CD4-positive, alpha-beta T cell (primary cell): ENCODE measurements at regions not wholly inside any gene's neighbourhood (a gene's known extent, or its start where the extent isn't known, plus 50 kb on each side); places are given as distances from the start of the nearest gene placed in this dataset.
"Not testable (repeated sequence)": the region's sequence is repeated elsewhere in the genome, so short reads cannot be mapped to it uniquely, and the experiment has no call there.

Source experiments
- ATAC-seq: fragments of 200-7000 bp; cut with Tn5 transposase; one replicate; pipeline ENCODE4 v1.10.0; 2022; ENCODE audit warnings: mild to moderate bottlenecking; ENCODE audit not compliant: poor library complexity
- CTCF ChIA-PET: fragments of 350-600 bp; sonication (Branson Sonifier 250); formaldehyde crosslinking; loops from one replicate; lab custom pipeline; 2021; ENCODE audit warnings: antibody characterized with exemption, inconsistent platforms; lab: Charles Lee
- POLR2A ChIA-PET: fragments of 350-600 bp; sonication (Branson Sonifier 250); formaldehyde crosslinking; loops from one replicate; lab custom pipeline; 2021; ENCODE audit warnings: antibody characterized with exemption, inconsistent platforms; lab: Charles Lee
- DNase-seq, 14 experiments: peaks; one replicate each; pipeline ENCODE4 v3.0.0-alpha.2; 2013 to 2020; ENCODE audit warnings: mixed read lengths in 2 of 14
- H3K27ac ChIP-seq, 2 donors: one replicate each; pipeline versions ENCODE4 v1.5.1 to v1.7.0; 2013; ENCODE audit warnings: low read length in 2 of 2, low read depth in 1 of 2, mild to moderate bottlenecking in 1 of 2
- H3K27me3 ChIP-seq, 2 experiments: 1 replicate in 1 of 2; 2 replicates in 1 of 2; pipeline versions ENCODE4 v1.6.1 to v1.7.0; 2013; ENCODE audit warnings: low read length in 2 of 2, control low read depth in 1 of 2, mild to moderate bottlenecking in 1 of 2, moderate library complexity in 1 of 2; ENCODE audit not compliant: insufficient read depth in 2 of 2, control insufficient read depth in 1 of 2
- H3K36me3 ChIP-seq: one replicate; pipeline ENCODE4 v1.6.1; 2013; ENCODE audit warnings: low read length, control low read depth; ENCODE audit not compliant: insufficient read depth
- H3K4me1 ChIP-seq: one replicate; pipeline ENCODE4 v1.6.1; 2013; ENCODE audit warnings: low read length, control low read depth; ENCODE audit not compliant: insufficient read depth
- H3K4me3 ChIP-seq: one replicate; pipeline ENCODE4 v1.5.1; 2013; ENCODE audit warnings: mild to moderate bottlenecking, low read length, moderate library complexity
- H3K9me3 ChIP-seq, 2 experiments: 1 replicate in 1 of 2; 2 replicates in 1 of 2; pipeline versions ENCODE4 v1.6.1 to v1.7.0; 2013; ENCODE audit warnings: low read length in 2 of 2, mild to moderate bottlenecking in 2 of 2, control low read depth in 1 of 2, moderate library complexity in 1 of 2; ENCODE audit not compliant: control insufficient read depth in 1 of 2, insufficient read depth in 1 of 2
- H3K27ac Mint-ChIP-seq: one replicate; pipeline ENCODE4 v1.8.0; 2020; ENCODE audit warnings: mixed read lengths
- H3K27me3 Mint-ChIP-seq: one replicate; pipeline ENCODE4 v1.8.0; 2021; ENCODE audit warnings: mixed read lengths
- H3K36me3 Mint-ChIP-seq: one replicate; pipeline ENCODE4 v1.8.0; 2021; ENCODE audit warnings: low read depth, mixed read lengths
- H3K4me1 Mint-ChIP-seq: one replicate; pipeline ENCODE4 v1.8.0; 2021; ENCODE audit warnings: low read depth, mixed read lengths
- H3K4me3 Mint-ChIP-seq: one replicate; pipeline ENCODE4 v1.8.0; 2020; ENCODE audit warnings: mild to moderate bottlenecking, mixed read lengths
- H3K9me3 Mint-ChIP-seq: one replicate; pipeline ENCODE4 v1.8.0; 2020; ENCODE audit warnings: mixed read lengths
- CTCF ChIP-seq: fragments of 200-600 bp; IDR thresholded peaks from one replicate; pipeline ENCODE4 v1.8.0; 2022; ENCODE audit warnings: antibody characterized with exemption, mild to moderate bottlenecking
- intact Hi-C, 2 experiments: fragments of 100-400 bp; cut with DNase I in 1 of 2; cut with micrococcal nuclease in 1 of 2; formaldehyde crosslinking; loops; one replicate each; pipeline versions ENCODE4 v1.15.1 to v1.9.0; 2023 to 2025; cut with DNase I, micrococcal nuclease

GRCh38 chr11:13150487-13150886 lies 127.1 kb upstream of the BMAL1 start:
- Histone ChIP-seq H3K4me1 (no peaks in the 10 kb centered on the region), H3K4me3 (no peak overlapping the region), H3K36me3 (no peaks in the 10 kb centered on the region), H3K9me3 (no peaks in the 10 kb centered on the region), H3K27ac (no peak overlapping the region), H3K27me3 (no peaks in the 10 kb centered on the region)
- peaks cover 26% of the 10 kb centered on the region for H3K27me3 Mint-ChIP-seq
- POLR2A ChIA-PET = no interaction called here
- no peak overlapping the region for H3K27ac Mint-ChIP-seq
- H3K4me1 Mint-ChIP-seq = no peaks in the 10 kb centered on the region
- no peaks in the 10 kb centered on the region for H3K36me3 Mint-ChIP-seq
- H3K4me3 Mint-ChIP-seq = no peak overlapping the region
- no peak for DNase-seq
- no peak for ATAC-seq
- CTCF ChIA-PET = no interaction called here
- intact Hi-C loops = no loop called here
- no peaks in the 10 kb centered on the region for H3K9me3 Mint-ChIP-seq
- TF ChIP-seq CTCF = no peak

- peaks cover 0 to under 1% of the 10 kb centered on the region in 2 experiments for H3K27me3 ChIP-seq
- Mint-ChIP-seq H3K4me3 (no peak overlapping the region), H3K36me3 (no peaks in the 10 kb centered on the region), H3K9me3 (peaks cover 5% of the 10 kb centered on the region), H3K27ac (no peak overlapping the region), H3K4me1 (no peaks in the 10 kb centered on the region), H3K27me3 (peaks cover 32% of the 10 kb centered on the region)
- no peak for DNase-seq
- no peak overlapping the region for H3K27ac ChIP-seq
- no peaks in the 10 kb centered on the region for H3K4me1 ChIP-seq
- no peaks in the 10 kb centered on the region for H3K9me3 ChIP-seq
- H3K36me3 ChIP-seq = no peaks in the 10 kb centered on the region
- H3K4me3 ChIP-seq = no peak overlapping the region
- ATAC-seq = no peak
- CTCF ChIA-PET = interaction anchor here (1.3 kb wide), 1 partner anchor 16 kb away, joined by 3 read pairs; no protein-coding TSS in a partner anchor
- POLR2A ChIA-PET = no interaction called here
- intact Hi-C loops = no loop called here
- TF ChIP-seq CTCF = no peak
Observed at GRCh38 chr11:13152264-13152663, 125.3 kb upstream of the BMAL1 start.

GRCh38 chr11:13152736-13153541 lies 124.7 kb upstream of the BMAL1 start:
- H3K27me3 Mint-ChIP-seq = peaks cover 37% of the 10 kb centered on the region
- H3K27ac Mint-ChIP-seq = no peak overlapping the region
- H3K27me3 ChIP-seq = peaks cover 0 to 2% of the 10 kb centered on the region in 2 experiments
- H3K4me3 ChIP-seq = no peak overlapping the region
- no peak for ATAC-seq
- no peak overlapping the region for H3K27ac ChIP-seq
- no peak for TF ChIP-seq CTCF
- DNase-seq = no peak
- H3K36me3 Mint-ChIP-seq = no peaks in the 10 kb centered on the region
- intact Hi-C loops = no loop called here
- no peaks in the 10 kb centered on the region for H3K9me3 ChIP-seq
- no peak overlapping the region for H3K4me3 Mint-ChIP-seq
- ChIA-PET CTCF (interaction anchor here (0.6 to 1.3 kb wide), 2 partner anchors 17 to 165 kb away, joined by 3 read pairs; no protein-coding TSS in a partner anchor), POLR2A (no interaction called here)
- no peaks in the 10 kb centered on the region for H3K4me1 ChIP-seq
- H3K36me3 ChIP-seq = no peaks in the 10 kb centered on the region
- peaks cover 5% of the 10 kb centered on the region for H3K9me3 Mint-ChIP-seq
- no peaks in the 10 kb centered on the region for H3K4me1 Mint-ChIP-seq

- CTCF ChIA-PET, H3K36me3 ChIP-seq, H3K27me3 ChIP-seq, H3K27ac ChIP-seq, intact Hi-C loops, H3K4me3 ChIP-seq, POLR2A ChIA-PET, DNase-seq, H3K4me3 Mint-ChIP-seq, H3K4me1 ChIP-seq, H3K27ac Mint-ChIP-seq, H3K9me3 ChIP-seq, H3K9me3 Mint-ChIP-seq, ATAC-seq, H3K4me1 Mint-ChIP-seq, H3K36me3 Mint-ChIP-seq: not testable (repeated sequence)
- peaks cover 33% of the 10 kb centered on the region for H3K27me3 Mint-ChIP-seq
Observed at GRCh38 chr11:13154374-13154773, 123.2 kb upstream of the BMAL1 start.
